HG02588 (cell line): ENCODE measurements at regions not wholly inside any gene's neighbourhood (a gene's known extent, or its start where the extent isn't known, plus 50 kb on each side); places are given as distances from the start of the nearest gene placed in this dataset.

Experiments used
- ATAC-seq: cut with Tn5 transposase; IDR thresholded peaks from one replicate; pipeline ENCODE4 v1.9.1; 2021; ENCODE audit warnings: mild to moderate bottlenecking, moderate library complexity; ENCODE audit not compliant: unreplicated experiment

DNA sequence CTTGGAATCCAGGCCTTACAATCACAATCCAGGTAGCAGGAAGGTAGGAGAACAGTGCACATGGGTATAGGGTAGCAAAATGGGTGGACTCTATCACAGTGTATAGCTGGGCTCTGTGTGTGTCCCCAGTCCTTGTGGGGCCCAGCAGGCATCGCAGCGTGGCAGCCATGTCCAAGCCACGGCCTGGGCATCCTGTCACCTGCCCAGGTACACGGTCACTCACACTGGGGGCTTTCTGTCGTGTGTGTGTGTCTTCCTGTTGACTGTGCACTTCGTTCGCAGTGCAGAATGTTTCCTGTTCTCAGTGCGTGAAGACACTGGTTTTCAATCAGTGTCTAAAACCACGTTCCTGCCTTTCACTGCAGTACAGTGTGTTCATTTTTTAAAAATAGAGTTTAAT, 523.2 kb upstream of the JARID2 start:
- ATAC-seq: no peak

DNA sequence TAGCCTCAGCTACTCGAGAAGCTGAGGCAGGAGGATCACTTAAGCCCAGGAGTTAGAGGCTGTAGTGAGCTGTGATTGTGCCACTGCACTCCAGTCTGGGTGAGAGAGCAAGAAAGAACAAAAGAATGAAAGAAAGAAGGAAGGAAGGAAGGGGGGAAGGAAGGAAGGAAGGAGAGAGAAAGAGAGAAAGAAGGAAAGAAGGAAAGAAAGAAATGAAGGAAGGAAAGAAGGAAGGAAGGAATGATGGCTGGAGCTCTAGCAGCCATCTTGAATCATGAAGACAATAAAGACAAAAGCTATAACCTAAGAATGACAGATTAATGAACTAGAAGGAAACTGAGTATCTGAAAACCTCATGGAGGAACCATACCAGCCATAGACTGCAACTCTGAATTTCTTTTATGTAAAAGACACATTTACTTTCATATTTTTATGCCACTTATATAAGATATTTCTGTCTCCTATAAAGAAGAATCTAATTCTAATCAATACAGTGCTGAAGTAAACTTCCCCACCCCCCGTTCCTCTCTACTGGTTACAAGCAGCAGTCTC, 522.3 kb upstream of the JARID2 start:
- ATAC-seq: no peak

DNA sequence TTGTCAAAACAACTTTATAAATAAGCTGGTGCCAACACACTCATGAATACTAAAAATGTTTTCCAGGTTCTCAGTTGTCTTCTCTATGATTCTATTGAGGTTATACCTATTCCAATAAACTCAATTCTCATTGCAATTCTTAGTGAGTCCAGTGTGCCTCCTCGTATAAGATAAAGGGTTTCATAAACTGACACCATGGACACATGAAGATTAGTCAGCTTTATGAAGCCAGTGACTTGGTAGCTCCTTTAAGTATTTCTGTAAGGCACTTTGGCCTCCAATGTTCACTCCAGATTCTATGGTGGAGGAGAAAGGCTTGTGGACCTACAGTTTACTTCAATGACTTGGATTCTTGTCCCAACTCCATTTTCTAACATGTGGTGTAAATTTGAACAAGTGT, 521.3 kb upstream of the JARID2 start:
- no peak for ATAC-seq

DNA sequence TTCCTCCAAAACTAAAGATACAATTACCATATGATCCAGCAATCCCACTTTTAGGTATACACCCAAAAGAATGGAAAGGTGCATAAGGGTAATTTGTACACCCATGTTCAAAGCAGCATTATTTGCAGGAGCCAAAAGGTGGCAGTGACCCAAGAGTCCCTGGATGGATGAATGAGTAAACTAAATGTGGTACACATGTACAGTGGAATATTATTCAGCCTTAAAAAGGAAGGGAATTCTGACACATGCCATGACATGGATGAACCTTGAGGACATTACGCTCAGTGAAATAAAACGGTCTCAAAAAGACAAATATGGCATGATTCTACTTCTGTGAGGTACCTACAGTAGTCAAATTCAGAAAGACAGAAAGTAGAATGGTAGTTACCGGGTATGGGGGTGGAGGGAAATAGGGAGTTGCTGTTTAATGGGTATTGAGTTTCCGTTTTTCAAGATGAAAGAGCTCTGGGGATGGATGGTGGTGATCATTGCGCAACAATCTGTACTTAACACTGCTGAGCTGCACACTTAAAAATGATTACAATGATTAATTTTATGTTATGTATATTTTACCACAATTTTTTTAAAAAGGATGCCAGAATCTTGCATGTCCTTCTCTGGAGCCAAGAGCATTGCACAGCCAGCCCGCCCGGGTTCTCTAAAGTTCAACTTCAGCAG, 518.9 kb upstream of the JARID2 start:
- ATAC-seq: no peak

DNA sequence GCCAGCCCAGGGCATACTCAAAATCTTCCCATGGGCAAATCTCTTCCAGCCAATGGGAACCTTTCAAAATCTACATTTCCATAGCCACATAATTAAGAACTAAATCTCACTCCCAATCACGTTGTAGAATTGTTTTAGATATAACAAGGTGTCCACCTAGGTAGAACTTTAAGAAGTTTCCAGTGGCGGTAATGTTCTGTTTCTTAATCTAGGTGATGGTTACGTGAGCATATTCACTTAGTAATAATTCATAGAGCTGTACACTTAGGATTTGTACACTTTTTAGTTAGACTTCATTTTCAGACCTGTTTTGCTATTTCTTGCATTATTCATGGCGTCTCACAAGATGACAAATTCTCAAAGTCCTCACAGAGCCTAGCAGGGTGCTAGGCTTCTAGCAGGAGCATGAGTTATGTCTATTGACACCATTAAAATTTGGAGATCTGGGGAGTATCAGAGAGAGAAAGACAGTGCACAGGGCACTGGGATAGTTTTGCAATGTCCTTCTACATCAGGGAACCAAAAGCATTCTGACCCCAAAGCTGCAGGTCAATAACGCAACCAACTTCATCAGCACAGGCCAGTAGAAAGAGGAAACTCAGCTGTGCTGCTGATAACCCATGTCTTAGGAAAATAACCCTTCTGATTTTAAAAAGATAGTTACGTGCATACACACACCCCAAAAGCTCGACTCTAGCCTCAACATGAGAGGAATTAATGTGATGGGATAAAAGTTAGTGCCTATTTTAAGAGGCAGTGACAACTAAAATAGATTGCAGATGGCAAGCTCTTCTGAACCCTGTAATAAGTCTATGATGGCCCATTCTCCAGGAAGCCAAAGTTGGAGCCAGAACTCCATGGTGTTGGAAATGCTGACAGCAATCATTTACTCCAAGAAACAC, 518.1 kb upstream of the JARID2 start:
- ATAC-seq: no peak

DNA sequence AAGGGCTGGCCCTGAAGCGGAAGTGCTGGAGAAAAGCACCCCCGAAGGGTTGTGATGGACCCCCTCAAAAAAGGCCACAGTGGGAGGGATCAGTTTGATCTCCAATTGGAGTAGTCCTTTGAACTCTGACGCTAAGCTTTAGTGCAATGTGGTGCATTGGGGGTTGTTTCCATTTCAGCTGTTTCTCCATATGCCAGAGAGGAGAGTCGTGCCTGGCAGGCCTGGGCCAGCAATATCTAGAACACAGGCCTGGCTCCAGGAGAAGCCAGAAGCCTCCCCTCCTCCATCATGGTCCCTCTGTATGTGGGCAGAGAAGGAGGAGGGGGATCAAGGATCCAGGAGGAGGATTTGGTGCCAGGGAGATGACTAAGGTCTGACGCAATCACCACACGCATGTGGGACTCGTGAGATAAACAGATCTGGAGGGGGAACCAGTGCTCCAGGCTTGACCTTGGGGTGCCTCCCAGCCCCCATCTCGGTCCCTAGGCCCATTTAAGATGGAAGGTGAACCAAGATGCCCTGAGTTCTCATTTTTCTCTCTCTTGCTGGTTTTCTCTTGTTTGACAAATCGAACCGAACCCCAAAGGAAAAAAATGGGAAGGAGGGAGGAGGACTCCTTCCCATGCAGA, 517.4 kb upstream of the JARID2 start:
- ATAC-seq: no peak

DNA sequence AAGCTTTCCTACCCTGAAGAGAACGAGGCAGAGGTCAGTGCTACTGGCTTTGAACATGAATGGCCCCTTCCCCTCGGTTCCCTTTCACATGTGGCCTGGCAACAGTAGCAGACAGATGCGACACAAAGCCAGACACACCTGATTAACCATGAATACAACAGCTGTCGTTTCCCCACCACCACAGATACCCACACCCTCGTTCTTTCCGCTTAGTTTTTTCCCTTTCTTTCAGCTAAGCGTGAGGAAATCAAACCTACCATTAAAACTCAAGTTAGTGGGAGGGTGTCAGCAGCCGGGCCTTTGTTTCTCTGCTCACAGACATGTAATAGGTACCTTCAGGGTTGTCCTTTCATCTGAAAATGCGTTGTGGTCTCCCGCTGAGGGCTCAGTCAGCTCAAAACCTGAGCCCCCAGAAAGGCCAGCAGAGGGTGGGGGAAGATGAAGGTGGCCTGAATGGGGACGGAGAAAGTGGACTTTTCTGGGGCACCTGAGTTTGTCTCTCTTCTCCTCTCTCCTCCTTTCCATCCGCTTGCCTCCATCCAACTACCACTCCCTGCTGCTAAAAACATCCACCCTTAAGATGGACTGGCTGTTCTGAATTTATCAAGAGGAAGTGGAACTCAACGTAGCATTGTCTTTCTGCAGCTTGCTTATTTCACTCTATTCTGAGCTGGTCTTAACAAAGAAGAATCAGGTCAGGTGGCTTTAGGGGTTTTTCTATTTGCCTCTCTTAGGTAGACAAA, 516.6 kb upstream of the JARID2 start:
- no peak for ATAC-seq

DNA sequence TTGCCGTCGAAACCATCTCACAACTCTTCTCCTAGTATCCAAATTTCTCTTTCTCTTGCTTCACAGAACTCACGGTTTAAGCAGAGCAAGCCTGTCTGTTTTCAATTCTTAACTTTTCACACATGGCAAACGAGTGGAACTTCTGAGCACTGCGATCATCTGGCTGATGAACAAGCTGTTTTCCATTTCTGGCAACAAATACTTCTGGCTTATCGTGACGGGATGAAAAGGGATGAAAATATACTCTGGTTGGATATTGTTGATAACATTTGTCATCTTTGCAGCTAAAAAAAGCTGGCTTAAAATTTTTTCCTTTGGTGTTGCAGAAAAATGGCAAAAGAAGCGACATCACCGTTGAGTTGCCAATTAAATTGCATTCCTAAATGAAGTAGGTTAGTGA, 515.2 kb upstream of the JARID2 start:
- ATAC-seq: no peak

DNA sequence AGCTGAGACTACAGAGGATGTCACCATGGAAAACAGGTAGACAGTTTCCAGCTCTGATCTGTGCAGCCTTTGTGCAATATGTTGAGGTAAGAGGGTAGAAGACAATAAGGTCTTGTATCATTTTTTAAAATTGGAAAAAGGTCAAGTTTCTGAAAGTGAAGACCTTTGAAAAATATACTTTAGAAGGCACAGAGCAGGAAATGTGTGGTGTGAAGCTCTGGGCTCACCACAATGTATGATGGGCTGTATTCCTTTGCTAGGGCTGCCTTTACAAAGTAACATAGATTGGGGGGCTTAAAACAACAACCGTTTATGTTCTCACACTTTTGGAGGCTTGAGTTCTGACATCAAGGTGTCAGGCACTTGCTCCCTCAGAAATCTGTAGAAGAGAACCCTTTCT, 514.3 kb upstream of the JARID2 start:
- no peak for ATAC-seq

DNA sequence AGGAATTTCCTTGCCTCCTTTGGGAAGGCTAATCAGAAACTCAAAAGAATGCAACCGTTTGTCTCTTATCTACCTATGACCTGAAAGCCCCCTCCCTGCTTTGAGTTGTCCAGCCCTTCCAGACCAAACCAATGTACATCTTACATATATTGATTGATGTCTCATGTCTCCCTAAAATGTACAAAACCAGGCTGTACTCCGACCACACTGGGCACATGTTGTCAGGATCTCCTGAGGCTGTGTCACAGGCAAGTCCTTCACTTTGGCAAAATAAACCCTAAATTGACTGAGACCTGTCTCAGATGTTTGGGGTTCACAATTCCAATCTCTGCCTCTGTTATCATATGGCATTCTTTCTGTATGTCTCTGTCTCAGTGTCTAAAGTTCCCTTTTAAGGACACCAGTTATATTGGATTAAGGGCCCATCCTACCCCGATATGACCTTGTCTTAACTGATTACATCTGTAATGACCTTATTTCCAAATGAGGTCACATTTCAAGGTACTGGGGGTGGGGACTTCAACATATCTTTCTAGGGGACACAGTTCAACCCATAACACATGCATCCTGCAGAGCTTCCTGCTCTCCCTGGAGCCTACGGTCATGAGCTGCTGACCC, 513.5 kb upstream of the JARID2 start:
- no peak for ATAC-seq

DNA sequence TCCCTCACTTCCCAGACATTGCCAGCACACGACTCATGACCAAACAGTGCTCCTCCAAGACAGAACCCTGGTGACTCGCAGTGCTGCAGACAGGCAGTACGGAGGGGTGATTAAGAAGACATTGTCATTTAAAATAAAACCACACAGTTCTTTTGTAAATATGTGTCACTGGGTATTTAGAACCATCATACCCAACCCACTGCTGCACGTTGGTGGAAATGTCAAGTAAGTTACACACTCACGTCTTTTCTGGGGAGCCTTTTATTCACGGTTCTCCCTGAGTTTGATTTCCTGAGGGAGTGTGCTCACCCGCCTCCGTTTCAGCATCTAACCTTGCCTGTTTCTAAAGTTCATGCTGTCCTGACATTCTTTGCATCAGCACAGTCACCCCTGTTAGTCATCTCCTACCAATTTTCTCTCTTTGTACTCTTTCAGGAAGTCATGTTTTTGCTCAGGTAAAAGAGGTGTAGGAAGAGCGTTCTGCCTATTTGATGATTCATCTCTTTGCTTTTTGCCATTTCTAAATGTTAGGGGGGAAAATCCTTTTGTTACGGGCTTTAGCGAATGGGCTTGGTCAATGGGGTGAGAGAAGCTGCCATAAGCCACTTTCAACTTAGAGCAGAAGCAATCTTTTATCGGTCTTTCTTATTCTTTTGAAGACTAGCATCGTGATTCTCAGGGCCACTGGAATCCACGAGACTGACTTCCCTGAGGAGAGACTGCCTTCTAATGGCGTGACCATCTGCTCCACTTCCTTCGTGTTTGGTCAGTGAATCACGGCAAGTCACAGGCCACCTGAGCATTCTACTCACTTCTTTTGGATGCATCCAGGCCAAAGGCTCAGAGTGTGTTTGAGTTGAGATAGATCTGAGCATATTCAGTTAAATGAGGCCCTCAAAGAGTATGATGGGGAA, 512.8 kb upstream of the JARID2 start:
- ATAC-seq: no peak

DNA sequence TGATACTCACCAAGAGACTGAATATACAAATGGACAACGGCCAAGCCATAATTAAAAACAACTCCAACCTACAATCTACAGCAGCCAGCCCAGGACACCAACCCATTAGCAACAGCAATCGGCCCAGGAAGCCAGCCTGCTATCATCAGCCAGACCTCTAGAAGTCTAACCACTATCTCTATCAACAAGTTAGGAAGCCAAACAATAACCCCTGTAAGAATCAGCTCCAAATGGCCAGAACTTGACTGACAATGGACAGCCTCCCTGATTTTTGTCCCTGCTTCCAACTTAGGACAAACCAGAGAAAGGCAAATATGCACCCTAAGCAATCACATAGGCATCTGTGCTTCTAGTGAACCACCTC, 511.8 kb upstream of the JARID2 start:
- no peak for ATAC-seq

DNA sequence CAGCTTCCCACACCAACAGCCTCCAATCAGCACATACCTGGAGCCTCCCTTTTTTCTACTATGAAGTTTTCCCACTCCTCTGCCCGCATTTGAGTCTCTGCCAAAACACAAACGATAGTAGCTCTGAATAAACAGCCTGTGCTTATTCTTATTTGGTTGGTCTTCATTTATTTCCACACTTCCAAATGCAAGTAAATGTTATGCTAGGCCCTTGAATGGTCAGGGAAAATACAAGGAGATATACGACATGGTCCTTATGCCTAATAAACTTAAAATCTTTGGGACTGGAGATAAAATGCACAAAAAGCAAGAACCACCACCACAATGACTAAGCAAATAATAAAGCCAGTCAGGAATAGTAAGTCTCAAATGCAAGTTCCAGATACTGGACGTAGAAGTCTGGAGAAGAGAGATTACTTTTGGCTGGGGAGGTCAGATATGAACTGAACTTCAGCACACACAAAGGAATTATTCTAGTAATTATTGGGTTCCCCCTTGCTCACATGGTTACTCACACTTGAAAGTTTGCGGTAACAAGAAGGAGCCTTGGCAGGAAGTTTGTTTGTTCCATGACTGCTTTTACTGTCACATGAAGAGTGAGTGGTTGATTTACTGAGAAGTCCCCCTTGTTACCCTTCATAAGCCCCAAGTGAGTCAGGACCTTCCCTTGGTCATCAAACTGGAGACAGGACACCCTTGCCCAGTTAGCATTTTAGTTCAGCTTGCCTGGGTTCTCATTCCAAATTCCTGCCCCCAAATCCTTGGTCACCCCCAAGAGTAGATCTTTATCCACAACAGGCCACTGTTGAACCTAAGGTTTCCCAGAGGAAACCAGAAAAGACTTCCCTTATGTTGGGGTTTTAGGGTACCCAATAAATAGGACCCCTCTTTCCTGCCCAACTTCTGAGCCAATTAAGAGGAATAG, 511.2 kb upstream of the JARID2 start:
- peak; percentile 80 for ATAC-seq

DNA sequence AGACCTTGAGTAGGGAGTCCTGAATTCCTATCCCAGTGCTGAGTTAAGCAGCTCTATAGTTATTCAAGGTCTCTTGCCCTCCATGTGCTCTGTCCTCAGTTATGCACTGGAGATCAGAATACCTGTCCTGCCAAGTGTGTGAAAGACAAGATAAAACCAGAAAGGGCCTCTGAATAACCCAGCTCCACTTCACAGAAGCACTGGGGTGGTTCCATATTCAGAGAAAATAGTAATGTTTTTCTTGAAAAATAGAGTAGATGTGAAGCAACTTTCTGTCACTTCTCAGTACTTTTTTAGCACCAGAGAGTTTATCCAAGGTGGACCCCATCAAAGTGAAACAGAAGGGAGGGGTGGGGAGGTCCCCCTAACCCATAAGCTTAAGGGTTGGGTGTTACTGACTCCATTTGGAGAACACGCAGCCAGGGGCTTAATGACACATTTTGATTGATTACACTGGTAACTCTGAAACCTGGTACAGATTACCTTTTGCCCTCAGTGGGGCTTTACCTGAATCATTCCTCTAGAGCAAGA, 509.8 kb upstream of the JARID2 start:
- no peak for ATAC-seq

DNA sequence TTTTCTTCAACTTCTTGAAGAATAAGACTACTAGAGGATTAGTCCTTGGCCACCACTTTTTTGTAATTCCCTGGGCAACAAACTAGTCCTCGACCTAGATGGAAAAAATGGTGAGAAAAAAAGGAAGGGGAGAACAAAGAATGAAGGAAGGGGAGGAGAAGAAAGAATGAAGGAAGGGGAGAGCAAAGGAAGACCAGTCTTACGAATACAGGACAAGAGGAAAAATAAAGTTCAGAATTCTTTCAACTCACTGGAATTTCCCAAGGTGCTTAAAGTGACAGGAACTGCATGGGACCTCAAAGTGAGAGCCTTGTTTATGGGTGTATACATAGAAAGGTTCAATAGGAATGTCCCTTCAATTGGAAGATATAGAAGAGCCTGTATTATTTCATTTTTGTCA, 509.3 kb upstream of the JARID2 start:
- ATAC-seq: no peak

DNA sequence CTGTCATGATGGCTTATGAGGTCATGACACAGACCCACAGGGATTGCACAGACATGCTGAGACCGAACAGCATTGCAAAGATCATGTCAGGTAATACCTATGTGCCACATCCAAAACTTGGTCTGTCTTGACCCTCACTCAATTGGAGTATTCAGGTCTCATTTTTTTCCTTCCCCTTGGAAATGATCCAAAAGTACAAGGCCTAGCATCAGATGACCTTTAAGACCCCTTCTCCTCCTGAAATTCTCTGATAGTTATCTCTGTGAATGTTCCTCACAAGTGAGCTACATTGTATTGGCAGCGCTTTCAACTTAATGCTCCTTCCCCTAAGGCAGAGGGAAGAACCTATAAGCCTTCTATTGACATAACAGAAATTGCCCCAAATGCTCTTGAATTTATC, 507.4 kb upstream of the JARID2 start:
- no peak for ATAC-seq

DNA sequence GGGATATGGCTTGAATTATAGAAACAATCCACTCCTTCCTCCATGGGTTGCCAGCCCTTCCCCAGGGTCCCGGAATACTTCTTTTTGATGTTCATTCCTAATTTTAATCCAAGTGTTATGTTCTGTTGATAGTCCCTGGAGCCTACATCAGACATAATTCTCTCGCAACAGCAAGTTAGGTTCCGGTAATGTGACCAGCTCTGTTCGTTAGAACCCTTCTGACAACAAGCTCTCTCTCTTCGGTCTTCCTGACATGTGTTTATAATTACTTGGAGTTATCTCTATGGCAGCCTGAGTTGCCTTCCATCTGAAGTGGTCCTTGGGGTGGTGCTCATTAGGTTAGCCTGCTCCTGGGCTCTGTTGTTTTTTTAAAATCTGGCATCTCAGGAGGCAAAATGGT, 506.9 kb upstream of the JARID2 start:
- no peak for ATAC-seq

DNA sequence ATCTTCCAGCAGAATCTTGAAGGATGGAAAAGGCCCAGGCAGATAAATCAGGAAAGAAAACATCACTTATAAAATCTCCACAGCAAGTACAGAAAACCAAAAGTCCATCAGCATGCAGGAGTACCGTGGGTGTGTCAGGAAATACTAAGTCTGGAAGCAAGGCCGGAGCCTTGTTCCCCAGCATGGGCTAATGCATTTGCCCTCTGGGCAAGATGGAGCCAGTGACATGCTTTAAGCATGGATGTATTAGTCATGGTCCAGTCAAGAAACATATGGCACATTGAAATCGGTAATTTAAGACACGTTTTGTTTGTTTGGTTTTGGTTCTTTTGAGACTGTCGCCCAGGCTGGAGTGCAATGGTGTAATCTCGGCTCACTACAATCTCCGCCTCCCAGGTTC, 506.0 kb upstream of the JARID2 start:
- no peak for ATAC-seq
